Adrenal gland (tissue), 9 donors: ENCODE measurements at regions not wholly inside any gene's neighbourhood (a gene's known extent, or its start where the extent isn't known, plus 50 kb on each side); places are given as distances from the start of the nearest gene placed in this dataset.
"Not testable (repeated sequence)": the region's sequence is repeated elsewhere in the genome, so short reads cannot be mapped to it uniquely, and the experiment has no call there.

Experiments
- DNase-seq, 7 donors: peaks; one replicate each; pipeline ENCODE4 v3.0.0-alpha.2; 2019 to 2020
- H3K27ac ChIP-seq, 5 donors: fragments of 200-600 bp; sonication (generic) in 4 of 5; 1 replicate in 3 of 5; 2 replicates in 2 of 5; pipeline versions ENCODE4 v1.5.1 to v1.8.0; 2016 to 2020; ENCODE audit warnings: mild to moderate bottlenecking in 1 of 5
- H3K27me3 ChIP-seq: fragments of 200-600 bp; 2 replicates; pipeline ENCODE4 v1.8.0; 2021
- H3K36me3 ChIP-seq, 2 donors: fragments of 200-600 bp; replicated peaks in 1 of 2; 1 replicate in 1 of 2; 2 replicates in 1 of 2; pipeline versions ENCODE4 v1.5.1 to v1.8.0; 2018 to 2022
- H3K4me1 ChIP-seq, 2 donors: fragments of 200-600 bp; replicated peaks in 1 of 2; 1 replicate in 1 of 2; 2 replicates in 1 of 2; pipeline versions ENCODE4 v1.5.1 to v1.8.0; 2018 to 2021
- H3K4me3 ChIP-seq, 4 donors: fragments of 200-600 bp; sonication (generic) in 3 of 4; one replicate each; pipeline ENCODE4 v1.5.1; 2016 to 2018
- H3K9me3 ChIP-seq, 3 donors: fragments of 200-600 bp; sonication (generic) in 1 of 3; replicated peaks in 1 of 3; 1 replicate in 2 of 3; 2 replicates in 1 of 3; pipeline versions ENCODE4 v1.5.1 to v1.8.0; 2016 to 2021
- WGBS, 4 donors: extraction: QIAGEN DNeasy Blood & Tissue Kit in 2 of 4; methylation state at CpG; one replicate each; pipeline versions ENCODE4 v1.1.5 to v1.1.7; 2013 to 2017; 5-methylcytosine and 5-hydroxymethylcytosine counted together
- intact Hi-C, 2 donors: fragments of 100-400 bp; cut with DNase I; formaldehyde crosslinking; loops; one replicate each; pipeline versions ENCODE4 v1.14.1 to v1.15.0; 2022 to 2023
- donor health status: healthy with polysubstance abuse.
- donor health status: Bipolar disorder and iron deficiency.
- donor health status: DM: yes; HTN: yes; CAD: no.
- donor health status: DM: no; HTN: no; CAD: no.
- donor health status: DM: no; HTN: no; CAD: no.

GRCh38 chr2:132289138-132289537 lies 127.4 kb upstream of the ANKRD30BL start:
- DNase-seq, H3K4me1 ChIP-seq, H3K27ac ChIP-seq, H3K36me3 ChIP-seq, H3K9me3 ChIP-seq, H3K4me3 ChIP-seq, H3K27me3 ChIP-seq, intact Hi-C loops: not testable (repeated sequence)
- WGBS, 4 donors, result 55 to 72% (median 65%) methylated on average over 4 of the region's 4 CpGs

GRCh38 chr2:132289812-132290211 lies 126.8 kb upstream of the GPR39 start:
- DNase-seq, H3K27me3 ChIP-seq, H3K9me3 ChIP-seq, H3K4me3 ChIP-seq, H3K36me3 ChIP-seq, H3K4me1 ChIP-seq, intact Hi-C loops, H3K27ac ChIP-seq: not testable (repeated sequence)
- 59 to 67% (median 63%) methylated on average over 6 of the region's 6 CpGs for WGBS, 4 donors

GRCh38 chr2:132300592-132301378 lies 115.8 kb upstream of the GPR39 start:
- H3K4me1 ChIP-seq, H3K4me3 ChIP-seq, H3K9me3 ChIP-seq, DNase-seq, intact Hi-C loops, H3K27me3 ChIP-seq, H3K36me3 ChIP-seq, H3K27ac ChIP-seq: not testable (repeated sequence)
- WGBS, 4 donors, result 26 to 46% (median 40%) methylated on average over 2 of the region's 2 CpGs

- intact Hi-C loops, H3K4me1 ChIP-seq, H3K27me3 ChIP-seq, H3K36me3 ChIP-seq, H3K9me3 ChIP-seq, H3K27ac ChIP-seq: not testable (repeated sequence)
- DNase-seq, result peak; percentile 55 to 82 (median 71)
- 0 to 11% (median 8%) methylated on average over 18 to 27 of the region's 27 CpGs for WGBS, 4 donors
- H3K4me3 ChIP-seq, result peak overlapping the region in 1 of 4 donors; percentile 31
These were observed 111.8 kb upstream of the GPR39 start for GRCh38 chr2:132304661-132305380.

- WGBS, 4 donors, result 41 to 71% (median 61%) methylated on average over 1 to 2 of the region's 2 CpGs
- DNase-seq, intact Hi-C loops, H3K27ac ChIP-seq, H3K4me3 ChIP-seq, H3K4me1 ChIP-seq, H3K27me3 ChIP-seq, H3K36me3 ChIP-seq, H3K9me3 ChIP-seq: not testable (repeated sequence)
These were observed 108.9 kb upstream of the GPR39 start for GRCh38 chr2:132307613-132308198.

- not testable (repeated sequence) for H3K36me3 ChIP-seq
These were observed 107.4 kb upstream of the GPR39 start for GRCh38 chr2:132309203-132309602.

GRCh38 chr2:132315546-132315945 lies 101.1 kb upstream of the GPR39 start:
- H3K27ac ChIP-seq, H3K9me3 ChIP-seq, DNase-seq, H3K36me3 ChIP-seq, H3K4me1 ChIP-seq, intact Hi-C loops, H3K27me3 ChIP-seq, H3K4me3 ChIP-seq: not testable (repeated sequence)
- 73 to 83% (median 78%) methylated on average over 2 of the region's 2 CpGs for WGBS, 4 donors

More at GRCh38 chr2:132309203-132309602, 107.4 kb upstream of the GPR39 start:
- DNase-seq, H3K27ac ChIP-seq, H3K4me1 ChIP-seq, intact Hi-C loops, H3K4me3 ChIP-seq, H3K27me3 ChIP-seq, H3K9me3 ChIP-seq: not testable (repeated sequence)
- WGBS, 4 donors, result 75 to 88% (median 83%) methylated on average over 1 of the region's 1 CpG; no CpG with 5 or more reads in 1 of the 4 donors

GRCh38 chr2:132317026-132317680 lies 99.5 kb upstream of the GPR39 start:
- H3K36me3 ChIP-seq, H3K4me1 ChIP-seq, DNase-seq, H3K27me3 ChIP-seq, H3K9me3 ChIP-seq, intact Hi-C loops, H3K4me3 ChIP-seq, H3K27ac ChIP-seq: not testable (repeated sequence)
- WGBS, 4 donors, result 76 to 85% (median 81%) methylated on average over 6 of the region's 6 CpGs

GRCh38 chr2:132318481-132318880 lies 98.1 kb upstream of the GPR39 start:
- H3K36me3 ChIP-seq, H3K27me3 ChIP-seq, H3K4me1 ChIP-seq, intact Hi-C loops, H3K9me3 ChIP-seq, H3K27ac ChIP-seq, DNase-seq, H3K4me3 ChIP-seq: not testable (repeated sequence)
- 57 to 75% (median 67%) methylated on average over 4 of the region's 4 CpGs for WGBS, 4 donors

- H3K4me3 ChIP-seq, H3K27ac ChIP-seq, H3K27me3 ChIP-seq, DNase-seq, H3K4me1 ChIP-seq, intact Hi-C loops, H3K9me3 ChIP-seq, H3K36me3 ChIP-seq: not testable (repeated sequence)
- 38 to 83% (median 74%) methylated on average over 1 of the region's 1 CpG for WGBS, 4 donors
These were observed 92.6 kb upstream of the GPR39 start for GRCh38 chr2:132324005-132324404.
